Psoas muscle (tissue), 7 donors: ENCODE measurements at regions not wholly inside any gene's neighbourhood (a gene's known extent, or its start where the extent isn't known, plus 50 kb on each side); places are given as distances from the start of the nearest gene placed in this dataset.

Experiments
- ATAC-seq, 4 donors: fragments of 200-7000 bp; cut with Tn5 transposase; one replicate each; pipeline ENCODE4 v1.9.1; 2020; ENCODE audit warnings: moderate library complexity in 3 of 4, mild to moderate bottlenecking in 2 of 4
- DNase-seq, 2 donors: peaks; one replicate each; pipeline ENCODE4 v3.0.0-alpha.2; 2020
- H3K27ac ChIP-seq: fragments of 200-600 bp; one replicate; pipeline ENCODE4 v1.8.0; 2022
- H3K27me3 ChIP-seq, 3 donors: fragments of 200-600 bp in 1 of 3; one replicate each; pipeline versions ENCODE4 v1.6.1 to v1.8.0; 2013 to 2022; ENCODE audit warnings: low read length in 2 of 3, mild to moderate bottlenecking in 2 of 3, moderate library complexity in 1 of 3; ENCODE audit not compliant: insufficient read depth in 3 of 3
- H3K36me3 ChIP-seq, 2 donors: fragments of 200-600 bp in 1 of 2; one replicate each; pipeline versions ENCODE4 v1.6.1 to v1.8.0; 2013 to 2022; ENCODE audit warnings: low read depth in 1 of 2, mild to moderate bottlenecking in 1 of 2, moderate library complexity in 1 of 2; ENCODE audit not compliant: insufficient read depth in 1 of 2
- H3K4me1 ChIP-seq: fragments of 200-600 bp; one replicate; pipeline ENCODE4 v1.8.0; 2022
- H3K4me3 ChIP-seq: fragments of 200-600 bp; one replicate; pipeline ENCODE4 v1.8.0; 2022; ENCODE audit warnings: mild to moderate bottlenecking
- H3K9me3 ChIP-seq: fragments of 200-600 bp; one replicate; pipeline ENCODE4 v1.8.0; 2022
- WGBS, 3 donors: extraction: QIAGEN DNeasy Blood & Tissue Kit; methylation state at CpG; one replicate each; pipeline versions ENCODE4 v1.1.6 to v1.1.7; 2013; 5-methylcytosine and 5-hydroxymethylcytosine counted together
- intact Hi-C, 2 donors: fragments of 100-400 bp; cut with DNase I; formaldehyde crosslinking; loops; one replicate each; pipeline versions ENCODE4 v1.11.0 to v1.14.2; 2022
- TF ChIP-seq, protein P1 (sequence below): fragments of 200-600 bp; IDR thresholded peaks from one replicate; pipeline ENCODE4 v1.8.0; 2022; ENCODE audit warnings: antibody characterized with exemption
- donor health status: healthy with polysubstance abuse.
- donor health status: DM: no; HTN: no; CAD: no; lungs with moderate emphysema.
- donor health status: Bipolar disorder and iron deficiency.
- donor health status: healthy.
- donor health status: DM: yes; HTN: yes; CAD: no.
- donor health status: DM: no; HTN: no; CAD: no.
- donor health status: DM: yes; HTN: yes; CAD: no.

DNA sequence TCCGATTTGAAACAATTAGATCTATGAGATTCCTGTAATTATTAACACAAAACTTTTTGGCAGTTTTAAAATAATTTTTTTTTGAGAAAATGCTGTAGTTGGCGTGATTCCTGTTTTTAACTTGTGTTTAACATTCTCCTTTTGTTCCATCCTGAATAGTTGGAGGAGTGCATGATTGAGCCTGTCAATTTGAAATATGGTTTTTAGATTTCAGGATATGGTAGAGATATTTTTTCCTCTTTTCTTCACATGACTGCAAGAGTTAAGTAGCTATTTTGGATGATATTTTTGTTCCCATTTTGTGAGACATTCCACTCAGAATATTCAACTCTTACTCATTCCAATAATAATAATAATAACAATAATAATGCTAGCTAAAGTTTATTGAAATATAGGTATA, 241.7 kb upstream of the MAN1A1 start:
- DNase-seq (no peak), ATAC-seq (no peak)
- intact Hi-C loops = no loop called here
- WGBS, 3 donors = 77 to 83% (median 77%) methylated on average over 2 of the region's 2 CpGs
- Histone ChIP-seq H3K27me3 (no peaks in the 10 kb centered on the region), H3K27ac (no peak overlapping the region), H3K4me1 (no peaks in the 10 kb centered on the region), H3K9me3 (no peaks in the 10 kb centered on the region), H3K36me3 (no peaks in the 10 kb centered on the region), H3K4me3 (no peak overlapping the region)
- TF ChIP-seq, protein P1, sequence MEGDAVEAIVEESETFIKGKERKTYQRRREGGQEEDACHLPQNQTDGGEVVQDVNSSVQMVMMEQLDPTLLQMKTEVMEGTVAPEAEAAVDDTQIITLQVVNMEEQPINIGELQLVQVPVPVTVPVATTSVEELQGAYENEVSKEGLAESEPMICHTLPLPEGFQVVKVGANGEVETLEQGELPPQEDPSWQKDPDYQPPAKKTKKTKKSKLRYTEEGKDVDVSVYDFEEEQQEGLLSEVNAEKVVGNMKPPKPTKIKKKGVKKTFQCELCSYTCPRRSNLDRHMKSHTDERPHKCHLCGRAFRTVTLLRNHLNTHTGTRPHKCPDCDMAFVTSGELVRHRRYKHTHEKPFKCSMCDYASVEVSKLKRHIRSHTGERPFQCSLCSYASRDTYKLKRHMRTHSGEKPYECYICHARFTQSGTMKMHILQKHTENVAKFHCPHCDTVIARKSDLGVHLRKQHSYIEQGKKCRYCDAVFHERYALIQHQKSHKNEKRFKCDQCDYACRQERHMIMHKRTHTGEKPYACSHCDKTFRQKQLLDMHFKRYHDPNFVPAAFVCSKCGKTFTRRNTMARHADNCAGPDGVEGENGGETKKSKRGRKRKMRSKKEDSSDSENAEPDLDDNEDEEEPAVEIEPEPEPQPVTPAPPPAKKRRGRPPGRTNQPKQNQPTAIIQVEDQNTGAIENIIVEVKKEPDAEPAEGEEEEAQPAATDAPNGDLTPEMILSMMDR = no peak

DNA sequence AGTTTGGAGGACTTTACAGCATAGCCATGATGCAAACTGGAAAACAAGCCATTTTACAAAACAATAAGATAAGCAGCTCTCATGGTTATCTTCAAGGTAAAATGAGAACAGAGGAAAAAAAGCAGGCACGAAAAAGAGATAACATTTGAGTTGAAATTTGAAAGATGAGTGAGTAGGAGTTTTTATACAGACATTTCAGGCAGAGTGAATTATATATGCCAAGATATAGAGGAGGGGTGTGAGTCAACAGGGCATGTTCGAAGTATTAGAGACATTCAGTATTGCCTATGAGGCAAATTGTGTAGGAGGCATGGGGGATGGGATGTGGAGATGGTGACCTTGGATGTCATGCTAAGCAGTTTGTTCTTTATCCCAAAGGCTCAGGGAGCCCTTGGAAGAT, 240.5 kb upstream of the MAN1A1 start:
- ATAC-seq = no peak
- no peak overlapping the region for H3K4me3 ChIP-seq
- H3K27ac ChIP-seq = no peak overlapping the region
- no peaks in the 10 kb centered on the region for H3K36me3 ChIP-seq
- 79 to 88% (median 88%) methylated on average over 2 of the region's 2 CpGs for WGBS, 3 donors
- H3K9me3 ChIP-seq = no peaks in the 10 kb centered on the region
- intact Hi-C loops = no loop called here
- DNase-seq = no peak
- no peaks in the 10 kb centered on the region for H3K27me3 ChIP-seq
- H3K4me1 ChIP-seq = no peaks in the 10 kb centered on the region
- TF ChIP-seq, protein P1 = no peak

DNA sequence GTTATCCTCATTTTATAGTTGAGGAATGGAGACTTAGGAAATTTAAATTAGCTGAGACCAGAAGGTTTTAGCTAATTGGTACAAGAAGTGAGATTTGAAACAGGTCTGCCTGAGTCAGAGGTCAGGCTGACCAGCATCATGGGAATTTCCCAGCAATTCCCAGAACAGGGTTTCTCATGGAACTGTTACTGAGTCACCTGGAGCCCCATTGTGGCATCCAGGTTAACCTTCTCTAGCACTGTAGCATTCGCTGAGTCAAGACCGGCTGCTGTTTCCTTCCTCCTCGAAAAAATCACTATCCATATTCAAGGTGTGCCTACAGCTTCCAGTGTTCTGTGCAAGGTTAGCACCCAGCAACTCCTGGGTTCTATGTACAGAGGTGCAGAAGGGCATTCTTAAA, 238.0 kb upstream of the MAN1A1 start:
- Histone ChIP-seq H3K4me3 (no peak overlapping the region), H3K36me3 (no peaks in the 10 kb centered on the region), H3K9me3 (no peaks in the 10 kb centered on the region), H3K27me3 (no peaks in the 10 kb centered on the region), H3K27ac (no peak overlapping the region), H3K4me1 (no peaks in the 10 kb centered on the region)
- TF ChIP-seq, protein P1 = no peak
- DNase-seq (no peak), ATAC-seq (no peak)
- 72 to 82% (median 78%) methylated on average over 3 of the region's 3 CpGs for WGBS, 3 donors
- intact Hi-C loops = no loop called here

DNA sequence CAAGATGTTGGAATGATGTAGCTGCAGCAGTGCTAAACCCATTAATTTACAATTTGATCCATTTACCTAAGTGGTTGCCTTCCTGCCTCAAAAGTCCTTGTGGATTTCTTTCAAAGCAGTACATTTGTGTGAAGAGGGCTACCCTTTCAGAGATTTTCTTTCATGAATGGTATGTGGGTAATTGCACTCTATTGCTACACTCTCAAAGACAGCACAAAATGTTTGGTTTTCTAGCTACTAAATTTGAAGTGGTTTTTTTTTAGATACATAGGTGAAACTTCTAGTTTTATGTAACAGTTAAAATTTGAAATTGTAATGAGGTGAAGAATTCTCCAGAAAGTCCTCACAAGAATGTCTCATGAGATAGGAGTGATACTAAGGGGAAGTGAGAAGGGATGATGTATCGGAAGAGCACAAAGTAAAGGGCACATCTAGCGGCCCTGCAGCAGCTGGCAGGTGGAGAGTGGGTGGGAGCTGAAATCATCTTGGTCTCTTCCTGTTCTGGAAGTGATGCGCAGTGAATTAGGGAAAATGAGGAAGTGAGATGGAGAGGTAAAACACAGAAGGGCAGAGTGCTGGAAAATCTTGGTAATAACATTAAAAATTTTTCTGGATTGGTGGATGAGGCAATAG, 236.8 kb upstream of the MAN1A1 start:
- intact Hi-C loops = no loop called here
- Histone ChIP-seq H3K9me3 (no peaks in the 10 kb centered on the region), H3K4me3 (no peak overlapping the region), H3K4me1 (no peaks in the 10 kb centered on the region), H3K36me3 (no peaks in the 10 kb centered on the region), H3K27me3 (no peaks in the 10 kb centered on the region), H3K27ac (no peak overlapping the region)
- DNase-seq (no peak), ATAC-seq (no peak)
- 66 to 74% (median 71%) methylated on average over 3 of the region's 3 CpGs for WGBS, 3 donors
- TF ChIP-seq, protein P1 = no peak

DNA sequence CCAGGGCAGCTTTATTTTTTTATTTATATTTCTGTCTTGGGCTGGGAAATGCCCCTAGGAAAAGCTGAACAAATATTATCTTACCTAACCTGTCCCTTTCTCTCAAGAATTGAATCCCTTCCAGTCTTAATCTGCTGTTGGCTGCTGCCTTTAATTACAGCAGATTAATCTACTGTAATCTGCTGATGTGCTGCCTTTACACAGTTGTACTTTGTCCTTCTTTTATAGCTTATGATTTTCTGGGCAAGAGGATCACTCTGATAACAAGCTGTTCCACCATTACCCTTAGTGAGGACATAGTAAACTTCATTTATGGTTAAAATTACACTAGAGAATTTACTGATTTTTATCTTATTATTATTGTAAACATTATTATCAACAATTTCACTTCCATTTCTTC, 234.5 kb upstream of the MAN1A1 start:
- H3K4me1 ChIP-seq = no peaks in the 10 kb centered on the region
- TF ChIP-seq, protein P1 = no peak
- no peaks in the 10 kb centered on the region for H3K36me3 ChIP-seq
- DNase-seq (no peak), ATAC-seq (no peak)
- H3K4me3 ChIP-seq = no peak overlapping the region
- H3K9me3 ChIP-seq = no peaks in the 10 kb centered on the region
- intact Hi-C loops = no loop called here
- no peaks in the 10 kb centered on the region for H3K27me3 ChIP-seq
- H3K27ac ChIP-seq = no peak overlapping the region
